K562 (cell line): ENCODE measurements at regions not wholly inside any gene's neighbourhood (a gene's known extent, or its start where the extent isn't known, plus 50 kb on each side); places are given as distances from the start of the nearest gene placed in this dataset.

ENCODE experiments used
- ATAC-seq: fragments of 200-7000 bp; cut with Tn5 transposase; 3 replicates; pipeline ENCODE4 v1.9.1; 2020; ENCODE audit warnings: moderate library complexity
- BruUV-seq: library from RNA; stranded (reverse); fragments of 400-500 nt; replicated peaks from 2 replicates; lab custom pipeline; 2021; lab: Mats Ljungman, UMichigan
- CTCF ChIA-PET: fragments of 300-600 bp; formaldehyde crosslinking; extraction: SDS; loops from one replicate; lab custom pipeline; 2021; ENCODE audit warnings: low intra/inter-chr PET ratio; lab: Yijun Ruan, JAX
- POLR2A ChIA-PET: fragments of 300-600, 350-650 bp; sonication (Branson Sonifier 250); formaldehyde crosslinking; extraction: SDS; loops from one replicate; lab custom pipeline; 2021; ENCODE audit warnings: antibody characterized with exemption, inconsistent platforms; lab: Yijun Ruan, JAX
- DNase-seq, 4 experiments: peaks; one replicate each; pipeline versions ENCODE4 v3.0.0 to v3.0.0-alpha.2; 2011 to 2018; ENCODE audit warnings: low spot score in 3 of 4, mixed read lengths in 3 of 4; ENCODE audit errors: extremely low read depth in 1 of 4
- FAIRE-seq: peaks from 2 replicates; lab custom pipeline; 2011; peaks lifted over from hg19 to GRCh38; lab: Jason Lieb, UNC
- H2AFZ ChIP-seq: 2 replicates; pipeline ENCODE4 v1.6.0; 2011; ENCODE audit warnings: low read depth, low read length, control low read depth, inconsistent platforms
- H3K27ac ChIP-seq: fragments of 200-600 bp; 3 replicates; pipeline ENCODE4 v1.8.0; 2011; ENCODE audit warnings: low read depth, mild to moderate bottlenecking, control low read depth, inconsistent platforms, low read length, moderate library complexity, mixed read lengths; ENCODE audit errors: extremely low read depth
- H3K27me3 ChIP-seq, 2 experiments: fragments of 300-600 bp in 1 of 2; 2 replicates in 1 of 2; 3 replicates in 1 of 2; pipeline versions ENCODE4 v1.6.0 to v1.8.0; 2011; ENCODE audit warnings: inconsistent platforms in 2 of 2, low read length in 2 of 2, mild to moderate bottlenecking in 1 of 2, mixed read lengths in 1 of 2, moderate library complexity in 1 of 2; ENCODE audit not compliant: control insufficient read depth in 2 of 2, insufficient read depth in 2 of 2
- H3K36me3 ChIP-seq: fragments of 300-600 bp; 3 replicates; pipeline ENCODE4 v1.8.0; 2011; ENCODE audit warnings: mild to moderate bottlenecking, low read length, inconsistent platforms; ENCODE audit not compliant: control insufficient read depth, insufficient read depth
- H3K4me1 ChIP-seq, 2 experiments: fragments of 200-600 bp in 1 of 2; replicated peaks in 1 of 2; 2 replicates in 1 of 2; 3 replicates in 1 of 2; pipeline versions ENCODE4 v1.5.1 to v1.8.0; 2011; ENCODE audit warnings: inconsistent platforms in 2 of 2, low read length in 2 of 2, mild to moderate bottlenecking in 1 of 2, mixed read lengths in 1 of 2, moderate library complexity in 1 of 2; ENCODE audit not compliant: control insufficient read depth in 2 of 2, insufficient read depth in 2 of 2
- H3K4me2 ChIP-seq: 2 replicates; pipeline ENCODE4 v1.6.1; 2011; ENCODE audit warnings: low read length, control low read depth, inconsistent platforms, mixed read lengths; ENCODE audit not compliant: insufficient read depth
- H3K4me3 ChIP-seq: fragments of 200-600 bp; sonication (generic), shearing (Covaris generic); 2 replicates; pipeline ENCODE4 v1.5.1; 2016; ENCODE audit warnings: control low read depth, inconsistent platforms
- H3K79me2 ChIP-seq: fragments of 200-600 bp; 3 replicates; pipeline ENCODE4 v1.8.0; 2011; ENCODE audit warnings: low read length, inconsistent platforms; ENCODE audit not compliant: control insufficient read depth, insufficient read depth
- H3K9ac ChIP-seq, 2 experiments: 2 replicates each; pipeline versions ENCODE4 v1.6.0 to v1.6.1; 2011; ENCODE audit warnings: low read depth in 2 of 2, low read length in 2 of 2, control low read depth in 1 of 2, inconsistent platforms in 1 of 2, mild to moderate bottlenecking in 1 of 2, mixed read lengths in 1 of 2; ENCODE audit not compliant: insufficient read depth in 1 of 2
- H3K9me1 ChIP-seq: one replicate; pipeline ENCODE4 v1.6.0; 2011; ENCODE audit warnings: inconsistent platforms, mild to moderate bottlenecking, low read length, moderate library complexity; ENCODE audit not compliant: control insufficient read depth, insufficient read depth
- H3K9me3 ChIP-seq: replicated peaks from 2 replicates; pipeline ENCODE4 v1.5.1; 2011; ENCODE audit warnings: low read depth, low read length, inconsistent platforms; ENCODE audit not compliant: control insufficient read depth, insufficient read depth
- H4K20me1 ChIP-seq: replicated peaks from 2 replicates; pipeline ENCODE4 v1.6.1; 2011; ENCODE audit warnings: low read length, inconsistent platforms, mixed read lengths; ENCODE audit not compliant: control insufficient read depth, insufficient read depth
- CCAR2 ChIP-seq: fragments of 200-400 bp; formaldehyde crosslinking; IDR thresholded peaks from 2 replicates; pipeline ENCODE4 v1.6.1; 2017; ENCODE audit warnings: mild to moderate bottlenecking, low read depth, low read length
- CHD1 ChIP-seq: fragments of 200-600 bp; sonication (generic); IDR thresholded peaks from one replicate; pipeline ENCODE4 v1.6.1; 2012; ENCODE audit warnings: mild to moderate bottlenecking, moderate library complexity, low read length, inconsistent platforms
- FOXA1 ChIP-seq: fragments of 450-650 bp; IDR thresholded peaks from 2 replicates; pipeline ENCODE4 v1.6.1; 2016; ENCODE audit warnings: mild to moderate bottlenecking, borderline replicate concordance
- HOXB6 ChIP-seq: fragments of 250-450 bp; sonication (Bioruptor Pico); IDR thresholded peaks from 2 replicates; pipeline ENCODE4 v1.5.1; 2022; ENCODE audit warnings: mild to moderate bottlenecking, borderline replicate concordance
- LCOR ChIP-seq: sonication (generic); formaldehyde crosslinking; IDR thresholded peaks from 2 replicates; pipeline ENCODE4 v1.8.0; 2022; ENCODE audit warnings: mild to moderate bottlenecking, missing genetic modification reagents
- NR2C1 ChIP-seq, 2 experiments: fragments of 450-650 bp; IDR thresholded peaks; 2 replicates each; pipeline ENCODE4 v1.6.1; 2017; ENCODE audit warnings: mild to moderate bottlenecking in 2 of 2, antibody characterized with exemption in 1 of 2, inconsistent platforms in 1 of 2, missing compliant biosample characterization in 1 of 2, missing genetic modification characterization in 1 of 2
- NR3C1 ChIP-seq: sonication (generic); formaldehyde crosslinking; IDR thresholded peaks from 2 replicates; pipeline ENCODE4 v1.8.1; 2022; ENCODE audit warnings: missing genetic modification reagents
- RFX1 ChIP-seq: fragments of 450-650 bp; IDR thresholded peaks from 2 replicates; pipeline ENCODE4 v1.6.1; 2016; ENCODE audit warnings: mild to moderate bottlenecking, moderate library complexity
- SIN3A ChIP-seq, 2 experiments: fragments of 150-350 bp in 1 of 2; IDR thresholded peaks; 2 replicates each; pipeline ENCODE4 v1.6.1; 2011 to 2016; ENCODE audit warnings: borderline replicate concordance in 2 of 2, low read depth in 2 of 2, low read length in 2 of 2, mild to moderate bottlenecking in 2 of 2, moderate library complexity in 2 of 2; ENCODE audit not compliant: control insufficient read depth in 1 of 2
- SMAD3 ChIP-seq: fragments of 450-650 bp; formaldehyde crosslinking; conservative IDR thresholded peaks from 2 replicates; pipeline ENCODE4 v1.4.0; 2020; ENCODE audit warnings: mild to moderate bottlenecking
- TCF3 ChIP-seq: sonication (generic); formaldehyde crosslinking; IDR thresholded peaks from 2 replicates; pipeline ENCODE4 v1.4.0; 2020; ENCODE audit warnings: mild to moderate bottlenecking, missing genetic modification reagents
- TOE1 ChIP-seq, 2 experiments: fragments of 450-650 bp in 1 of 2; sonication (generic) in 1 of 2; formaldehyde crosslinking in 1 of 2; IDR thresholded peaks; 2 replicates each; pipeline versions ENCODE4 v1.7.1 to v1.8.0; 2016 to 2022; ENCODE audit warnings: borderline replicate concordance in 2 of 2, mild to moderate bottlenecking in 2 of 2, antibody characterized with exemption in 1 of 2, inconsistent platforms in 1 of 2, low read depth in 1 of 2, missing genetic modification reagents in 1 of 2, moderate library complexity in 1 of 2
- ZFP36 ChIP-seq: fragments of 150-350 bp; IDR thresholded peaks from 2 replicates; pipeline ENCODE4 v1.6.1; 2018; ENCODE audit warnings: low read length, low read depth; ENCODE audit not compliant: partially characterized antibody
- ZNF354B ChIP-seq: fragments of 250-450 bp; sonication (Bioruptor Pico); IDR thresholded peaks from 2 replicates; pipeline ENCODE4 v1.4.0; 2020
- ZNF407 ChIP-seq: fragments of 450-650 bp; IDR thresholded peaks from 2 replicates; pipeline ENCODE4 v1.6.1; 2016; ENCODE audit warnings: low read depth
- ZNF830 ChIP-seq: fragments of 250-450 bp; sonication (Bioruptor Pico); IDR thresholded peaks from 2 replicates; pipeline ENCODE4 v1.5.0; 2021; ENCODE audit warnings: mild to moderate bottlenecking
- WGBS: fragments of 100-300 bp; shearing (Covaris generic); methylation state at CpG from one replicate; pipeline ENCODE4 v1.1.6; 2016; ENCODE audit warnings: low coverage, mixed read lengths; ENCODE audit not compliant: insufficient coverage; ENCODE audit errors: missing lambda C conversion rate; 5-methylcytosine and 5-hydroxymethylcytosine counted together
- in situ Hi-C: fragments of 300-500 bp; cut with MboI; formaldehyde crosslinking; loops from 4 replicates; pipeline ENCODE4 v1.15.0; 2018; ENCODE audit warnings: inconsistent platforms, mixed read lengths
- intact Hi-C: fragments of 100-400 bp; cut with micrococcal nuclease; formaldehyde crosslinking; loops from 2 replicates; pipeline ENCODE4 v1.14.2; 2022

GRCh38 chr5:97560599-97560993 lies 377.5 kb upstream of the RIOK2 start:
- no peak overlapping the region for H3K9ac ChIP-seq
- no peaks in the 10 kb centered on the region for H3K27me3 ChIP-seq
- DNase-seq (no peak), ATAC-seq (no peak), FAIRE-seq (no peak)
- ChIA-PET CTCF (no interaction called here), POLR2A (no interaction called here)
- no peaks in the 10 kb centered on the region for H3K9me1 ChIP-seq
- H3K36me3 ChIP-seq: no peaks in the 10 kb centered on the region
- no peak overlapping the region for H3K4me3 ChIP-seq
- H3K79me2 ChIP-seq: no peaks in the 10 kb centered on the region
- intact Hi-C loops (no loop called here), in situ Hi-C loops (no loop called here)
- BruUV-seq: no TSS peak
- H4K20me1 ChIP-seq: no peaks in the 10 kb centered on the region
- no peak overlapping the region for H3K27ac ChIP-seq
- H2AFZ ChIP-seq: no peak overlapping the region
- no peak overlapping the region for H3K4me2 ChIP-seq
- 0% methylated on average over 1 of the region's 1 CpG for WGBS
- no peaks in the 10 kb centered on the region for H3K4me1 ChIP-seq
- no peaks in the 10 kb centered on the region for H3K9me3 ChIP-seq
- no peak for TF ChIP-seq RFX1
- no peak for TF ChIP-seq LCOR
- no peak for TF ChIP-seq SIN3A (IDR thresholded peaks at IDR 0.05; ENCODE audit: borderline replicate concordance in 2 of 2, control insufficient read depth in 1 of 2, low read depth in 2 of 2, low read length in 2 of 2)
- TF ChIP-seq ZNF354B (CRISPR knock-in tag): no peak
- no peak for TF ChIP-seq NR3C1 (CRISPR knock-in tag)
- TF ChIP-seq HOXB6: no peak
- no peak for TF ChIP-seq FOXA1
- TF ChIP-seq SMAD3 (CRISPR knock-in tag): no peak
- no peak for TF ChIP-seq TOE1 (IDR thresholded peaks at IDR 0.05; ENCODE audit: borderline replicate concordance)
- TF ChIP-seq TOE1 (CRISPR knock-in tag; IDR thresholded peaks at IDR 0.05; ENCODE audit: borderline replicate concordance, low read depth): no peak
- TF ChIP-seq TCF3 (CRISPR knock-in tag): no peak
- TF ChIP-seq CHD1: no peak
- TF ChIP-seq ZNF830: no peak
- TF ChIP-seq NR2C1 (IDR thresholded peaks at IDR 0.05): no peak
- TF ChIP-seq NR2C1 (tag; IDR thresholded peaks at IDR 0.05): no peak
- no peak for TF ChIP-seq CCAR2
- no peak for TF ChIP-seq ZNF407
- no peak for TF ChIP-seq ZFP36
